Nephron (organoid): ENCODE measurements at regions not wholly inside any gene's neighbourhood (a gene's known extent, or its start where the extent isn't known, plus 50 kb on each side); places are given as distances from the start of the nearest gene placed in this dataset.
"Not testable (repeated sequence)": the region's sequence is repeated elsewhere in the genome, so short reads cannot be mapped to it uniquely, and the experiment has no call there.

Source experiments
- H3K27ac Mint-ChIP-seq, 3 experiments: 2 replicates each; pipeline ENCODE4 v1.8.0; 2020; ENCODE audit warnings: mixed read lengths in 3 of 3, mild to moderate bottlenecking in 2 of 3, moderate library complexity in 1 of 3
- H3K27me3 Mint-ChIP-seq: 2 replicates; pipeline ENCODE4 v1.8.0; 2021; ENCODE audit warnings: low read depth, mild to moderate bottlenecking, moderate library complexity, mixed read lengths
- H3K36me3 Mint-ChIP-seq: 2 replicates; pipeline ENCODE4 v1.8.0; 2020; ENCODE audit warnings: low read depth, mixed read lengths
- H3K4me1 Mint-ChIP-seq: 2 replicates; pipeline ENCODE4 v1.8.0; 2020; ENCODE audit warnings: mixed read lengths
- H3K4me3 Mint-ChIP-seq, 3 experiments: 2 replicates each; pipeline ENCODE4 v1.8.0; 2020; ENCODE audit warnings: mild to moderate bottlenecking in 3 of 3, mixed read lengths in 3 of 3, moderate library complexity in 2 of 3
- H3K9me3 Mint-ChIP-seq: 2 replicates; pipeline ENCODE4 v1.8.0; 2020; ENCODE audit warnings: mixed read lengths
- CTCF ChIP-seq, 3 experiments: fragments of 200-600 bp; sonication (generic); IDR thresholded peaks; one replicate each; pipeline ENCODE4 v1.5.0; 2021; ENCODE audit warnings: antibody characterized with exemption in 3 of 3; ENCODE audit not compliant: unreplicated experiment in 3 of 3

- H3K4me1 Mint-ChIP-seq: peaks cover 16% of the 10 kb centered on the region
- H3K4me3 Mint-ChIP-seq: peak overlapping the region; percentile 75 to 80 (median 78)
- TF ChIP-seq CTCF (IDR thresholded peaks at IDR 0.05; ENCODE audit: unreplicated experiment in 3 of 3): no peak
- no peaks in the 10 kb centered on the region for H3K27me3 Mint-ChIP-seq
- H3K36me3 Mint-ChIP-seq: no peaks in the 10 kb centered on the region
- peak overlapping the region; percentile 1 to 78 (median 78) for H3K27ac Mint-ChIP-seq
- peaks cover 7% of the 10 kb centered on the region for H3K9me3 Mint-ChIP-seq
Observed at GRCh38 chr6:13874191-13874549, 50.6 kb upstream of the RNF182 start.

DNA sequence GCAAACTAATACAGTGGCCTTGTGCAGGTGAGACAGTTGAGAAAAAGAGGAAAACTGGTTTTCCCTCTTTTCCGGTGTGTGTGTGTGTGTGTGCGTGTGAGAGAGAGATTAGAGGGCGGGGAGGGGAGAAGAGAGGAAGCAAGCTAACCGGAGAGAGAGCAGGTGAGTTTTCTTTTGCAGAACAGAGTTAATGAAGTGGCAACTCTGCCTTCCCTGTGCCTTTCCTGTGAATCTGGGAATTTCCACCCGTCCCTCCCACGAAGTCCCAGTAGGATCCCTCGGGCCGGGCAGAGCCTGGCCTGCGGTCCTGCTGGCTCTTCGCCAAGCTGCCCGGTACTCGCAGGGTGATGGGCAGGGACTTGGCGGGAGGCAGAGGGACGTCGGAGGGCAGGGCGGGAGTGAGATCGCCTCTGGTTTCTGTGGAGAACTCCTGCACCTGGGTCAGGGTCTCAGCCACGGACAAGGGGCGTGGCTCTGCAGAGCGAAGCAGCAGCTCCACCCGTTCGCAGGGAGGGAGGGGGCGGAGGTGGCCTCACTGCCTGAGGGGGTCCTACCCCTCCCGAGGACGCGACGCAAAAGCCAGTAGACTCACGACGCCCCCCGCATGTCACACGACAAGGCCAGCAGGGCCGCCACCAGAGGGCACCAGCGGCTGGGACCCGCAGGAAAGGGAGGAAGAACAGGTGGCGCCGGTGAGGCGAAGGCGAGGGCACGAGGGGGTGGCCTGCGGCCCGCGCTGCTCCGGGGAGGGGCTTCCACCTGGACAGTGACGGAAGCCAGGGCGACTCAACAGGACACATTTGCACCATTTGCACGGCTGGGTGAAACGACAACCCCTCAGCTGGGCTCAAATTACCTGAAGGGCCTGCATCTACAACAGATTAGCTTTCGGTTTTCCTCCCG, 51.2 kb upstream of the RNF182 start:
- no peaks in the 10 kb centered on the region for H3K27me3 Mint-ChIP-seq
- H3K9me3 Mint-ChIP-seq: peaks cover 6% of the 10 kb centered on the region

GRCh38 chr6:13872681-13873080, 52.1 kb upstream of the RNF182 start:
- Mint-ChIP-seq H3K4me1 (peaks cover 16% of the 10 kb centered on the region), H3K36me3 (no peaks in the 10 kb centered on the region), H3K4me3 (peak overlapping the region; percentile 75 to 80 (median 78)), H3K9me3 (no peaks in the 10 kb centered on the region), H3K27me3 (no peaks in the 10 kb centered on the region), H3K27ac (peak overlapping the region in 2 of 3 experiments; percentile 78)
- TF ChIP-seq CTCF (IDR thresholded peaks at IDR 0.05; ENCODE audit: unreplicated experiment in 3 of 3): no peak

More for the DNA sequence above, 51.2 kb upstream of the RNF182 start:
- TF ChIP-seq CTCF (IDR thresholded peaks at IDR 0.05; ENCODE audit: unreplicated experiment in 3 of 3): peak; percentile 70 to 87 (median 73)
- H3K4me1 Mint-ChIP-seq: peaks cover 16% of the 10 kb centered on the region
- peak overlapping the region; percentile 75 to 80 (median 78) for H3K4me3 Mint-ChIP-seq
- H3K36me3 Mint-ChIP-seq: no peaks in the 10 kb centered on the region
- H3K27ac Mint-ChIP-seq: peak overlapping the region; percentile 1 to 78 (median 78)

DNA sequence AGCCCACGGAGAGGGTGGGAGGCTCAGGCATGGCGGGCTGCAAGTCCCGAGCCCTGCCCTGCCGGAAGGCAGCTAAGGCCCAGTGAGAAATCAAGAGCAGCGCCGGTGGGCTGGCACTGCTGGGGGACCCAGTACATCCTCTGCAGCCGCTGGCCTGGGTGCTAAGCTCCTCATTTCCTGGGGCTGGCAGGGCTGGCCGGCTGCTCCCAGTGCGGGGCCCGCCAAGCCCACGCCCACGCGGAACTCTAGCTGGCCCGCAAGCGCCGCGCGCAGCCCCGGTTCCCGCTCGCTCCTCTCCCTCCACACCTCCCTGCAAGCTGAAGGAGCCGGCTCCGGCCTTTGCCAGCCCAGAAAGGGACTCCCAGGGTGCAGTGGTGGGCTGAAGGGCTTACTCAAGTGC, 52.7 kb upstream of the RNF182 start:
- H3K4me3 Mint-ChIP-seq, H3K9me3 Mint-ChIP-seq, H3K36me3 Mint-ChIP-seq, H3K27me3 Mint-ChIP-seq, H3K27ac Mint-ChIP-seq: not testable (repeated sequence)
- H3K4me1 Mint-ChIP-seq: peaks cover 16% of the 10 kb centered on the region

DNA sequence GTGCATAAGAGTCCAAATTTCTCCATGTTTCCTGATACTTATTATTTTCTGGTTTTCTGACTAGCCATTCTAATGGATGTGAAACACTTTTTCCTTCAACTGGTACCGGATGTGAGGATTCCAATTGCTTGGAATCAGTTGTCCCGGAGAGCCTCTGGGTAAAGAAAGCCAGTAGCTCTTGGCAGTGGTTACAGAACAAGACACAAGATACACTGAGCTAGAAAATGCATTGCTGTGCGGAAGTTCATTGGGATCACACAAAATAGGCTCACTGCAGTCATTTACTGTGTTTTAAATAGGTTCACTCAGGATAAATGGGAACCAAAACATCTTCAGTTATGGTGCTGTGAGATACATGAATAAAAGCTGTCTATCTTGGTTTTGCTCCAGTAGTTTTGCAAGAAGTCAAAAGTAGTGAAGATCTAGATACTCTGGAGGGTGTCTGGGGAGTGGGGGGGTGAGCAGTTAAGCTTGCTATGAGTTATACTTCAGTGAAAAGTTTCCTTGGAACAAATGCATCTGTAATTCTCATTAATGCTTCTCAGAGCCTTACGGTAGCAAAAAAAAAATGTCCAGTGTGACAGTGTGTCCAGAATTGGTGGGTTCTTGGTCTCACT, 54.4 kb upstream of the RNF182 start:
- Mint-ChIP-seq H3K9me3 (no peaks in the 10 kb centered on the region), H3K4me3 (peak overlapping the region in 1 of 3 experiments; percentile 17), H3K4me1 (peaks cover 16% of the 10 kb centered on the region), H3K27me3 (no peaks in the 10 kb centered on the region), H3K36me3 (no peaks in the 10 kb centered on the region), H3K27ac (peak overlapping the region in 1 of 3 experiments; percentile 42)
- TF ChIP-seq CTCF (IDR thresholded peaks at IDR 0.05; ENCODE audit: unreplicated experiment in 3 of 3): no peak

DNA sequence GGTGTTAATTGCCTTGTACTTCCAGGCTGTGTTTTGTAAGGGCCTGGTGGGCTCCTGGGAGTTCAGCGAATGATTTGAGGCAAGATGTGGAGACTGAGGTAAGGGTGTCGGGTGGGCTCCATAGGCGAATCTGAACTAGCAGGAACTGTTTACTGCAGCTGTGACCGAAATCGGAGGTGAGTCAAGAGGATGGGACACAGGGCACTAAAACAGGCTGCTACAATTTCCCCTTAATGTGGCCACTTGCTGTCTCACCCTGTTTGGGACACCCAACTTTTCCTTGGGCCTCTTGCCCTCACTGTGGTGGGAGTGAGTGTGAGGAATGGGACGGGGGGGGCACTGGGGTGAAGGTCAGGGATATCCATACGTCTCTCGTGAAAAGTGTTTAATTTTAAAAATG, 53.9 kb upstream of the MCUR1 start:
- no peak for TF ChIP-seq CTCF (IDR thresholded peaks at IDR 0.05; ENCODE audit: unreplicated experiment in 3 of 3)
- H3K36me3 Mint-ChIP-seq: no peaks in the 10 kb centered on the region
- H3K27ac Mint-ChIP-seq: no peak overlapping the region
- no peaks in the 10 kb centered on the region for H3K9me3 Mint-ChIP-seq
- H3K27me3 Mint-ChIP-seq: no peaks in the 10 kb centered on the region
- H3K4me1 Mint-ChIP-seq: peaks cover 7% of the 10 kb centered on the region
- no peak overlapping the region for H3K4me3 Mint-ChIP-seq
